Esophagus muscularis mucosa (tissue), 4 donors: ENCODE measurements at regions not wholly inside any gene's neighbourhood (a gene's known extent, or its start where the extent isn't known, plus 50 kb on each side); places are given as distances from the start of the nearest gene placed in this dataset.

Source experiments
- DNase-seq: peaks from one replicate; pipeline ENCODE4 v3.0.0-alpha.2; 2017; ENCODE audit errors: extremely low spot score
- H3K27ac ChIP-seq, 4 donors: fragments of 200-600 bp; sonication (generic); replicated peaks in 1 of 4; 1 replicate in 3 of 4; 2 replicates in 1 of 4; pipeline ENCODE4 v1.5.1; 2016 to 2019; ENCODE audit warnings: mild to moderate bottlenecking in 1 of 4
- H3K27me3 ChIP-seq, 4 donors: fragments of 200-600 bp; sonication (generic); one replicate each; pipeline versions ENCODE4 v1.5.1 to v1.6.0; 2016 to 2019
- H3K36me3 ChIP-seq, 4 donors: fragments of 200-600 bp; sonication (generic); one replicate each; pipeline ENCODE4 v1.5.1; 2016 to 2019
- H3K4me1 ChIP-seq, 4 donors: fragments of 200-600 bp; sonication (generic); one replicate each; pipeline ENCODE4 v1.5.1; 2016 to 2019
- H3K4me3 ChIP-seq, 4 donors: fragments of 200-600 bp; sonication (generic); 1 replicate in 2 of 4; 2 replicates in 2 of 4; pipeline ENCODE4 v1.5.1; 2016 to 2019; ENCODE audit warnings: mild to moderate bottlenecking in 4 of 4, moderate library complexity in 1 of 4
- H3K9me3 ChIP-seq, 4 donors: fragments of 200-600 bp; sonication (generic); 1 replicate in 3 of 4; 2 replicates in 1 of 4; pipeline ENCODE4 v1.5.1; 2016 to 2019
- EP300 ChIP-seq: sonication (generic); formaldehyde crosslinking; IDR thresholded peaks from one replicate; pipeline ENCODE4 v1.6.1; 2017; ENCODE audit warnings: antibody characterized with exemption
- POLR2A ChIP-seq: fragments of 450-650 bp; IDR thresholded peaks from one replicate; pipeline ENCODE4 v1.6.1; 2017; ENCODE audit warnings: antibody characterized with exemption, moderate library complexity, mild to moderate bottlenecking, low read depth
- POLR2AphosphoS5 ChIP-seq, 2 donors: sonication (generic); formaldehyde crosslinking; IDR thresholded peaks; one replicate each; pipeline ENCODE4 v1.6.1; 2017; ENCODE audit warnings: antibody characterized with exemption in 2 of 2
- WGBS: methylation state at CpG from one replicate; pipeline ENCODE4 v1.1.5; 2018; 5-methylcytosine and 5-hydroxymethylcytosine counted together
- intact Hi-C: fragments of 100-400 bp; cut with DNase I; formaldehyde crosslinking; loops from one replicate; pipeline ENCODE4 v1.15.1; 2023
- TF ChIP-seq, protein P1 (sequence below), 3 experiments: fragments of 200-600 bp in 2 of 3; fragments of 450-650 bp in 1 of 3; sonication (generic) in 2 of 3; IDR thresholded peaks; one replicate each; pipeline ENCODE4 v1.5.1; 2017 to 2019; ENCODE audit warnings: antibody characterized with exemption in 3 of 3, mild to moderate bottlenecking in 2 of 3, moderate library complexity in 1 of 3

DNA sequence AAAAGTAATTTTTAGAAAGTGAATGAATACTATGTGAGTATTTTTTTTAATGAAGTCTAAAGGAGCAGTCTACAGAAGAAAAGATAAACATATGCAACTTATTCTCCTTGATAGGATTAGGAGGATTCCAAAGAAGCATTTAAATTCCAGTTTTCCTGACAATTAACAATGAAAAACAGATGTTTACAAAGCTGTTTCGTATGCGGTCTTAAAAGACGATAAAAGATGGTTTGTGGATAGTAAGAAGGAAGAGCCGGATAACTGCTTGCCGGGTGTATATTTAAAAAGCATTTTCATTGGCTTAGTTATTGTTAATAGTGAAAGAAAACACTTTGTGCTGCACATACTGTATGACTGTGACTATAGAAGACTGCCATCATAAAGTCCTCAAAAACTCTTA, 120.0 kb upstream of the C11orf58 start:
- 56% methylated on average over 5 of the region's 5 CpGs for WGBS
- Histone ChIP-seq H3K27me3 (peaks cover 0 to 54% (median 21%) of the 10 kb centered on the region in 4 donors), H3K27ac (no peak overlapping the region), H3K4me1 (peaks cover under 1 to 12% (median 10%) of the 10 kb centered on the region in 4 donors), H3K36me3 (no peaks in the 10 kb centered on the region), H3K4me3 (no peak overlapping the region), H3K9me3 (peaks cover 0 to 4% (median 0%) of the 10 kb centered on the region in 4 donors)
- no peak for DNase-seq
- intact Hi-C loops = loop anchor here (10.0 kb wide), 1 partner anchor 1294 kb away; no protein-coding TSS in a partner anchor
- TF ChIP-seq POLR2A = no peak
- no peak for TF ChIP-seq EP300
- TF ChIP-seq POLR2AphosphoS5 (IDR thresholded peaks at IDR 0.05) = no peak
- TF ChIP-seq, protein P1, sequence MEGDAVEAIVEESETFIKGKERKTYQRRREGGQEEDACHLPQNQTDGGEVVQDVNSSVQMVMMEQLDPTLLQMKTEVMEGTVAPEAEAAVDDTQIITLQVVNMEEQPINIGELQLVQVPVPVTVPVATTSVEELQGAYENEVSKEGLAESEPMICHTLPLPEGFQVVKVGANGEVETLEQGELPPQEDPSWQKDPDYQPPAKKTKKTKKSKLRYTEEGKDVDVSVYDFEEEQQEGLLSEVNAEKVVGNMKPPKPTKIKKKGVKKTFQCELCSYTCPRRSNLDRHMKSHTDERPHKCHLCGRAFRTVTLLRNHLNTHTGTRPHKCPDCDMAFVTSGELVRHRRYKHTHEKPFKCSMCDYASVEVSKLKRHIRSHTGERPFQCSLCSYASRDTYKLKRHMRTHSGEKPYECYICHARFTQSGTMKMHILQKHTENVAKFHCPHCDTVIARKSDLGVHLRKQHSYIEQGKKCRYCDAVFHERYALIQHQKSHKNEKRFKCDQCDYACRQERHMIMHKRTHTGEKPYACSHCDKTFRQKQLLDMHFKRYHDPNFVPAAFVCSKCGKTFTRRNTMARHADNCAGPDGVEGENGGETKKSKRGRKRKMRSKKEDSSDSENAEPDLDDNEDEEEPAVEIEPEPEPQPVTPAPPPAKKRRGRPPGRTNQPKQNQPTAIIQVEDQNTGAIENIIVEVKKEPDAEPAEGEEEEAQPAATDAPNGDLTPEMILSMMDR (IDR thresholded peaks at IDR 0.05) = no peak

DNA sequence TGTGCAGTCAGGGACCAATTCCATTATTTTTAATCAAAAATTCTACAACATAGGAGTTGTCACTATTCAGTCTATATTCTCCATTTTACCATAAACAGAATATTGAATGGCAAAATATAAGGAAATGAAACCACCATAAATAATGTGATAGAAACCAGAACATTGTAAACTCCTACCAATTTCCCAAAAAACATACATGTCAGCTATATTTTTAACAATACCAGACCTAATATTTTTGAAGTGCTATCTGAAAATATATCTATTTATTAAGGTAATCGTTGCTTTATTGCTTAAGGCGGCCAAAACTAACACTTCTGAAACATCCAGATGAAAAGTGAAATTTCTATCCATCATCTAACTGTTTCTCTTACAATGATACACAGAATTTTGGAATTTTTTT, 123.0 kb upstream of the C11orf58 start:
- no peak for TF ChIP-seq POLR2A
- no peak for TF ChIP-seq EP300
- TF ChIP-seq, protein P1 (IDR thresholded peaks at IDR 0.05) = no peak
- no peak for TF ChIP-seq POLR2AphosphoS5 (IDR thresholded peaks at IDR 0.05)
- Histone ChIP-seq H3K27ac (no peak overlapping the region), H3K4me3 (no peak overlapping the region), H3K4me1 (peaks cover 5 to 30% (median 21%) of the 10 kb centered on the region in 4 donors), H3K9me3 (no peaks in the 10 kb centered on the region), H3K36me3 (no peaks in the 10 kb centered on the region), H3K27me3 (peaks cover 0 to 84% (median 45%) of the 10 kb centered on the region in 4 donors)
- WGBS = 63% methylated on average over 2 of the region's 2 CpGs
- no peak for DNase-seq
- intact Hi-C loops = loop anchor here (10.0 kb wide), 1 partner anchor 1291 kb away; no protein-coding TSS in a partner anchor

DNA sequence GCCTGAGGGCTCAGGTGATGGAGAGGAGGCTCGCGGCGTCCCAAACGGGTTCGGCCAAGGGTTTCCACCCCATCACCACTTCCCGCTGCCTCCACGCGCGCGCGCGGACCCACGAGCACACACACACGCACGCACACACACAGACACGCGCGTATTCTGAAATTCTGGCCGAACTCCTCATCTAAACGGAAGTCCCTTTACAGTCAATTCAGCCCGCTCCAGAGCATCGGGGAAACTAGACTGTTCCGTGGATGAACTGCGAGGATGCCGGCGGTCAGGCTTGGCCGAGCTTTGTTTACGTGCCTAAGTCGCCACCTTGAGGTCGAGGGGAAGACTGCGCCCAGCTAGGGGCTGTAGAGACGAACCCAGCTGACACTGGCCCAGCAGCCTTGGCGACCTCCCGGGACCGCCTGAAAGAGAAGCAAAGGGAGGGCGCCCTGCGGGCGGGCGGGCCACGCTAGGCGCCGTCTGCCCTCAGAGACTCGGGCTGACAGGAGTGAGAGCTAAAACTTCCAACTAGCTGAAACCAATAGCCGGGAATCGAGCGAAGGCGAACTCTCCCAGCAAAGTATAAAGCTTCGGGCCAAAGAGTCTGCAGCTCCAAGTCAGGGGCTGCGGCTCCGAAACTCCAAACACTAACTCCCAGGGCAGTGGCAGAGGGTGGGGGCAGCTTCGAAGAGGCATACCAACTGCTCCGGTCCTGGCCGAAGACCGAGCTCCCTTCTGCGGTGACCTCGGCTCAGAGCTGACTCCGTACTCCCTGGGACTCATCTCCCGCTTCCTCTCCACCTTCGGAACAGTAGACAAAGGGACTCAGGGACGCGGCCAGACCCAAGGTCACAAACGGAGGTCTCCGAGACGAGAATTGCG, 124.7 kb upstream of the C11orf58 start:
- TF ChIP-seq POLR2A (no peak), POLR2AphosphoS5 (IDR thresholded peaks at IDR 0.05) (peak in 1 of 2 donors; percentile 53), EP300 (no peak)
- TF ChIP-seq, protein P1 (IDR thresholded peaks at IDR 0.05) = peak; percentile 77 to 91 (median 85)
- peak overlapping the region; percentile 39 to 57 (median 46) for H3K4me3 ChIP-seq
- H3K4me1 ChIP-seq = peaks cover 5 to 30% (median 21%) of the 10 kb centered on the region in 4 donors
- H3K9me3 ChIP-seq = no peaks in the 10 kb centered on the region
- no peaks in the 10 kb centered on the region for H3K36me3 ChIP-seq
- 6% methylated on average over 26 of the region's 65 CpGs for WGBS
- DNase-seq = no peak
- H3K27ac ChIP-seq = peak overlapping the region in 2 of 4 donors; percentile 15 to 33
- H3K27me3 ChIP-seq = peaks cover 0 to 100% (median 58%) of the 10 kb centered on the region in 4 donors
- intact Hi-C loops = loop anchor here (5.0 to 10.0 kb wide), 3 partner anchors 791 to 1289 kb away; no protein-coding TSS in a partner anchor

DNA sequence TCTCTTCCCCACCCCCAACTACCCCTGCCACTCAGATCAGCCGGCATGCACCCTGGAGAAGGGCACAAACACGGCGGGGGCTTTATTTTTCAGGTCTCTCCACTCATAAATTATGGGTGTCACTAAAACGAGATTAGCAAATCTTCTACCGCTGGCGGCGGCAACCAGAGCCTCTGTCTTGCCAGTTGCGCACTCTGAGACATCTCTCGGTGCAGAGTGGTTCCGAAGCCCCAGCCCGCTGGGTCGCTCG, 125.3 kb upstream of the C11orf58 start:
- H3K9me3 ChIP-seq = no peaks in the 10 kb centered on the region
- H3K27ac ChIP-seq = peak overlapping the region in 1 of 4 donors; percentile 33
- WGBS = 0% methylated on average over 3 of the region's 13 CpGs
- H3K4me1 ChIP-seq = peaks cover 5 to 30% (median 21%) of the 10 kb centered on the region in 4 donors
- DNase-seq = no peak
- intact Hi-C loops = loop anchor here (5.0 to 10.0 kb wide), 3 partner anchors 791 to 1288 kb away; no protein-coding TSS in a partner anchor
- no peaks in the 10 kb centered on the region for H3K36me3 ChIP-seq
- H3K4me3 ChIP-seq = peak overlapping the region; percentile 39 to 57 (median 46)
- H3K27me3 ChIP-seq = peaks cover 0 to 100% (median 61%) of the 10 kb centered on the region in 4 donors
- TF ChIP-seq, protein P1 (IDR thresholded peaks at IDR 0.05) = no peak
- TF ChIP-seq EP300 (no peak), POLR2AphosphoS5 (IDR thresholded peaks at IDR 0.05) (no peak), POLR2A (no peak)
